ENCODE measurements at regions not wholly inside any gene's neighbourhood (a gene's known extent, or its start where the extent isn't known, plus 50 kb on each side); places are given as distances from the start of the nearest gene placed in this dataset.

DNA sequence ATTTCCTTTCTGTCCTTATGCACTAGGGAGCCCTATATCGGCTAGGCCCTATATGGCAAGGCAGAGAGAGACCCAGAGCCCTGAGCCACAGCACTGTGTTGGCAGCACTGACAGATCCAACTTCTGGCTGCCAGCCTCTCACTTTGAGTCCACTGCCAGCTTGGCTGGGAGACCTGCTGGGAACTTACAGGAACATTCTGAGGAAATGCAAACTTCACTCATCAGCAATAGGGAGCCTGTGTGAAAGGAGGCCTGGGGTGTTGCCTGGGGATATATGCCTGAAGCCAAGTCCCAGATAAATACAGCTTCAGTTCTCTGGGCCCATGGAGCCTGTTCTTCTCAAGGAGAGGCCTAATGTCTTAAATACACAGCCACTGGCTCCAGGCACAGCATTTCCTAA lies 78.0 kb downstream of the ADRB2 start:
- H3K4me1 ChIP-seq: peaks cover 0 to 6% of the 10 kb centered on the region in 2 donors
- H3K4me3 ChIP-seq: no peak overlapping the region
- DNase-seq (ENCODE audit: low spot score in 2 of 2): peak in 1 of 2 donors; percentile 74
- no peaks in the 10 kb centered on the region for H3K9me3 ChIP-seq
- intact Hi-C loops (cut with DNase I; ENCODE audit: low total_unique reads): no loop called here
- no peaks in the 10 kb centered on the region for H3K36me3 ChIP-seq
- H3K27ac ChIP-seq: peak overlapping the region; percentile 68 to 79
- TF ChIP-seq, protein P1, sequence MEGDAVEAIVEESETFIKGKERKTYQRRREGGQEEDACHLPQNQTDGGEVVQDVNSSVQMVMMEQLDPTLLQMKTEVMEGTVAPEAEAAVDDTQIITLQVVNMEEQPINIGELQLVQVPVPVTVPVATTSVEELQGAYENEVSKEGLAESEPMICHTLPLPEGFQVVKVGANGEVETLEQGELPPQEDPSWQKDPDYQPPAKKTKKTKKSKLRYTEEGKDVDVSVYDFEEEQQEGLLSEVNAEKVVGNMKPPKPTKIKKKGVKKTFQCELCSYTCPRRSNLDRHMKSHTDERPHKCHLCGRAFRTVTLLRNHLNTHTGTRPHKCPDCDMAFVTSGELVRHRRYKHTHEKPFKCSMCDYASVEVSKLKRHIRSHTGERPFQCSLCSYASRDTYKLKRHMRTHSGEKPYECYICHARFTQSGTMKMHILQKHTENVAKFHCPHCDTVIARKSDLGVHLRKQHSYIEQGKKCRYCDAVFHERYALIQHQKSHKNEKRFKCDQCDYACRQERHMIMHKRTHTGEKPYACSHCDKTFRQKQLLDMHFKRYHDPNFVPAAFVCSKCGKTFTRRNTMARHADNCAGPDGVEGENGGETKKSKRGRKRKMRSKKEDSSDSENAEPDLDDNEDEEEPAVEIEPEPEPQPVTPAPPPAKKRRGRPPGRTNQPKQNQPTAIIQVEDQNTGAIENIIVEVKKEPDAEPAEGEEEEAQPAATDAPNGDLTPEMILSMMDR (IDR thresholded peaks at IDR 0.05): no peak
- no peak for TF ChIP-seq POLR2A (IDR thresholded peaks at IDR 0.05)
- TF ChIP-seq POLR2AphosphoS5 (IDR thresholded peaks at IDR 0.05): no peak
- H3K27me3 ChIP-seq: no peaks in the 10 kb centered on the region

- Histone ChIP-seq H3K4me1 (peaks cover 0 to 6% of the 10 kb centered on the region in 2 donors), H3K36me3 (no peaks in the 10 kb centered on the region), H3K4me3 (no peak overlapping the region), H3K27me3 (no peaks in the 10 kb centered on the region), H3K27ac (peak overlapping the region; percentile 10 to 79), H3K9me3 (no peaks in the 10 kb centered on the region)
- intact Hi-C loops (cut with DNase I; ENCODE audit: low total_unique reads): no loop called here
- TF ChIP-seq, protein P1 (IDR thresholded peaks at IDR 0.05): no peak
- TF ChIP-seq POLR2A (IDR thresholded peaks at IDR 0.05) (no peak), POLR2AphosphoS5 (IDR thresholded peaks at IDR 0.05) (no peak)
- no peak for DNase-seq (ENCODE audit: low spot score in 2 of 2)
Measured at GRCh38 chr5:148905541-148905940, 79.1 kb downstream of the ADRB2 start.

DNA sequence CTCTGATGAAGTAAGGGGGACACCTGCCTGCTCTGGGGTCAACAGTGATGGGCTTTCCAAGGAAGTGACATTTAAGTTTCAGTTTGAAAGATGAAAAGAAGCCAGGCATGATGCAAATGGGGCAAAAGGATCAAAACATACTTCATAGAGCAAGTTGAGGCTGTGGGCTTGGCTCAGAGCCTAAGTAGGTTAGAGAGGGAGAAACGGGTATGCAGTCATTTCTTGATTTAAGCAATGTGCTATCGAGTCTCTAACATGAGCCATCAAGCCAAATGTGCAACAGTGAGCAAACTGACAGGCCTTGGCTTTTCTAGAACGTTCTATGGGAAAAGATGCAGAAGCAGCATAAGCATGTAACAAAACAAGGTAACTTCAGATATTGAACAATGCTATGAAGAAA lies 80.6 kb downstream of the ADRB2 start:
- intact Hi-C loops (cut with DNase I; ENCODE audit: low total_unique reads): no loop called here
- Histone ChIP-seq H3K27me3 (no peaks in the 10 kb centered on the region), H3K9me3 (no peaks in the 10 kb centered on the region), H3K4me1 (peaks cover 0 to 6% of the 10 kb centered on the region in 2 donors), H3K36me3 (no peaks in the 10 kb centered on the region), H3K27ac (no peak overlapping the region), H3K4me3 (no peak overlapping the region)
- TF ChIP-seq, protein P1 (IDR thresholded peaks at IDR 0.05): no peak
- TF ChIP-seq POLR2AphosphoS5 (IDR thresholded peaks at IDR 0.05): no peak
- no peak for TF ChIP-seq POLR2A (IDR thresholded peaks at IDR 0.05)
- no peak for DNase-seq (ENCODE audit: low spot score in 2 of 2)

GRCh38 chr5:148909040-148909439 lies 82.6 kb downstream of the ADRB2 start:
- Histone ChIP-seq H3K9me3 (no peaks in the 10 kb centered on the region), H3K4me1 (peaks cover 0 to 6% of the 10 kb centered on the region in 2 donors), H3K36me3 (no peaks in the 10 kb centered on the region), H3K27ac (no peak overlapping the region), H3K4me3 (no peak overlapping the region), H3K27me3 (no peaks in the 10 kb centered on the region)
- TF ChIP-seq POLR2A (IDR thresholded peaks at IDR 0.05): no peak
- no peak for TF ChIP-seq POLR2AphosphoS5 (IDR thresholded peaks at IDR 0.05)
- TF ChIP-seq, protein P1 (IDR thresholded peaks at IDR 0.05): no peak
- intact Hi-C loops (cut with DNase I; ENCODE audit: low total_unique reads): no loop called here
- no peak for DNase-seq (ENCODE audit: low spot score in 2 of 2)

DNA sequence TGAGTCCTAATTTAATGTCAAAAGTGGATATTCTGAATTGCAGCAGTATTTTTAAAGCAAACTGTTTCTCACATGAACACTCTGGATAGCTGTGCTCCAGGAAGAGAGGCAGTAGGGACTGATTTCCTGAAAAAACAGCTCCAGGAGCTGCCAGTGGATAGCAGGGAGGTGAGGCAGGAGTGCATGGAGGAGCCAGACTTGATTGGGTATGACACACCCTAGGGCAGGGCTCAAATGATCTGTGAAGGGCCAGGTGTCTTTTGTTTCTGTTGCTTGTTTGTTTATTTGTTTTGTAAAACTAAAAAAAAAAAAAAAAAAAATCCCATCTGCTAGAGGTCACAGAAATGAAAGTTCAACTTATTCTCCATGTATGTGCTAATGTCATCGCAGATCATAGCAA lies 83.4 kb downstream of the ADRB2 start:
- H3K9me3 ChIP-seq: no peaks in the 10 kb centered on the region
- TF ChIP-seq POLR2A (IDR thresholded peaks at IDR 0.05): no peak
- no peaks in the 10 kb centered on the region for H3K27me3 ChIP-seq
- H3K36me3 ChIP-seq: no peaks in the 10 kb centered on the region
- peaks cover 0 to 2% of the 10 kb centered on the region in 2 donors for H3K4me1 ChIP-seq
- H3K4me3 ChIP-seq: no peak overlapping the region
- H3K27ac ChIP-seq: no peak overlapping the region
- intact Hi-C loops (cut with DNase I; ENCODE audit: low total_unique reads): no loop called here
- no peak for DNase-seq (ENCODE audit: low spot score in 2 of 2)

DNA sequence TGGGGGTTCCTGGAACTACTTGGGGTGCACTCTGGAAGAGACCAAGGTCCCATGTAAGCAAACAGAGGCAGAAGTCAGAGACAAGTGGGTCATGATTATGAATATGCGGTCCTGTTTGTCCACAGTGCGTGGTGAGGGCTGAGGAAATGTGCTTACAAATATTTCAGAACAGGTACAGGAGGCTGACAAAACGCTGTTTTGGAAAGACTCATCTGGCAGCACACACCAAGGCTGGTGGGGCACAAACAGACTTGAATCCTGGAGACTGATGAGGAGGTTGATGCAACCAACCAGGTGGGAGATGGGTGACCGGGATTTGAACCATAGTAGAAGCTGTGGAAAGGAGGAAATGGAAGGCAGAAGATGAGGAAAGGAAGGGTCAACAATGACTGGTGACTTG lies 83.8 kb downstream of the ADRB2 start:
- Histone ChIP-seq H3K9me3 (no peaks in the 10 kb centered on the region), H3K27me3 (no peaks in the 10 kb centered on the region), H3K36me3 (no peaks in the 10 kb centered on the region), H3K4me1 (no peaks in the 10 kb centered on the region), H3K27ac (peak overlapping the region; percentile 17 to 85), H3K4me3 (no peak overlapping the region)
- DNase-seq (ENCODE audit: low spot score in 2 of 2): no peak
- no peak for TF ChIP-seq POLR2A (IDR thresholded peaks at IDR 0.05)
- TF ChIP-seq, protein P1 (IDR thresholded peaks at IDR 0.05): no peak
- TF ChIP-seq POLR2AphosphoS5 (IDR thresholded peaks at IDR 0.05): no peak
- intact Hi-C loops (cut with DNase I; ENCODE audit: low total_unique reads): no loop called here
